NT2/D1 (cell line): ENCODE measurements at regions not wholly inside any gene's neighbourhood (a gene's known extent, or its start where the extent isn't known, plus 50 kb on each side); places are given as distances from the start of the nearest gene placed in this dataset.

Experiments used
- SUZ12 ChIP-seq: IDR thresholded peaks from 2 replicates; pipeline ENCODE4 v1.6.1; 2011; ENCODE audit not compliant: insufficient read length, insufficient read depth; ENCODE audit errors: extremely low read depth
- YY1 ChIP-seq: IDR thresholded peaks from 2 replicates; pipeline ENCODE4 v1.6.1; 2011; ENCODE audit not compliant: insufficient read length, insufficient read depth
- ZNF274 ChIP-seq: IDR thresholded peaks from 2 replicates; pipeline ENCODE4 v1.6.1; 2011; ENCODE audit warnings: mild to moderate bottlenecking, low read depth, low read length

DNA sequence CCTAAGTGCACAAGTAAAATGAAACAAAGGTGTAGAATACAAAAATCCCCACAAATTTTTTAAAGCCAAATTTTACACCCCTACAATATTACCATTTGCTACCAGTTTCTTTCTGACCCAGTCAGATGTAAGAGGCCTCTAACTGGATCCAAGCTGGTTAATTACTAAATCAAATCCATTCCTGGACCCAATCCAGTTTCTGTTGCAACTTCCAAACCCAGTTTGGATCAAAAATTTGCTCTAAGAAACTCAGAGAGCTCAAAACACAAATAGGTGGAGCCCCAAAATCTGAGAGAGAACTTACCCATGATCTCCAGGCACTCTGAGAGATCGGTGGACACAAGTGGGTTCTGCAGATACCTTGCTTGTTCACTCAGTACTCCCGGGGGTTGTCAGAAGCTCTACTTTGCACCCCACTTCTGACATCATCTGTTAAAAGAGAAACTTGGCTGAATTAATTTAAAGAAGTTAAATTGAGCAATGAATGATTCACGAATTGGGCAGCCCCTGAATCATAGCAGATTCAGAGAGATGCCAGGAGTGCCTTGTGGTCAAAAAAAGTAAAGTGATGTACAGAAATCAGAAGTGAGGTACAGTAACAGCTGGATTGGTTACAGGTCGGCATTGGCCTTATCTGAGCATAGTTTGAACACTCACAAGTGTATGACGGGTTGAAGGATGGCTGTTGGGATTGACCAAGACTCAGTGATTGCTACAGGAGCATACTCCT, 448.0 kb downstream of the KCNT2 start:
- no peak for TF ChIP-seq ZNF274
- no peak for TF ChIP-seq SUZ12
- no peak for TF ChIP-seq YY1
